ENCODE measurements at regions not wholly inside any gene's neighbourhood (a gene's known extent, or its start where the extent isn't known, plus 50 kb on each side); places are given as distances from the start of the nearest gene placed in this dataset.
"Not testable (repeated sequence)": the region's sequence is repeated elsewhere in the genome, so short reads cannot be mapped to it uniquely, and the experiment has no call there.

GRCh38 chr2:62410015-62410453, 96.0 kb downstream of the TMEM17 start:
- DNase-seq = no peak

- DNase-seq = no peak
Measured at GRCh38 chr2:62409442-62409841, 96.6 kb downstream of the TMEM17 start.

GRCh38 chr2:62408241-62408677, 97.7 kb downstream of the TMEM17 start:
- DNase-seq = no peak

GRCh38 chr2:62407838-62408237, 98.2 kb downstream of the TMEM17 start:
- DNase-seq = no peak

GRCh38 chr2:62407401-62407800, 98.6 kb downstream of the TMEM17 start:
- no peak for DNase-seq

- no peak for DNase-seq
Measured at GRCh38 chr2:62406573-62407043, 99.4 kb downstream of the TMEM17 start.

- no peak for DNase-seq
Measured at GRCh38 chr2:62404913-62405312, 101.1 kb downstream of the TMEM17 start.

GRCh38 chr2:62402156-62402555, 103.8 kb downstream of the TMEM17 start:
- no peak for DNase-seq

- DNase-seq = no peak
Measured at GRCh38 chr2:62398356-62398755, 107.6 kb downstream of the TMEM17 start.

GRCh38 chr2:62396880-62397279, 109.1 kb downstream of the TMEM17 start:
- no peak for DNase-seq

GRCh38 chr2:62393293-62393692, 112.7 kb downstream of the TMEM17 start:
- no peak for DNase-seq

GRCh38 chr2:62391696-62392095, 114.3 kb downstream of the TMEM17 start:
- no peak for DNase-seq

- DNase-seq = not testable (repeated sequence)
Measured at GRCh38 chr2:62386378-62386777, 119.6 kb downstream of the TMEM17 start.

GRCh38 chr2:62383846-62384245, 122.1 kb downstream of the TMEM17 start:
- DNase-seq = no peak

- DNase-seq = no peak
Measured at GRCh38 chr2:62382757-62383156, 123.2 kb downstream of the TMEM17 start.

GRCh38 chr2:62382122-62382521, 123.9 kb downstream of the TMEM17 start:
- DNase-seq = no peak

GRCh38 chr2:62381656-62382055, 124.3 kb downstream of the TMEM17 start:
- DNase-seq = no peak

- DNase-seq = no peak
Measured at GRCh38 chr2:62379566-62379965, 126.4 kb downstream of the TMEM17 start.

GRCh38 chr2:62375113-62375420, 130.9 kb downstream of the TMEM17 start:
- DNase-seq = peak; percentile 97

- DNase-seq = peak; percentile 33
Measured at GRCh38 chr2:62374301-62375112, 131.5 kb downstream of the TMEM17 start.

GRCh38 chr2:62372824-62373223, 133.2 kb downstream of the TMEM17 start:
- no peak for DNase-seq

- DNase-seq = no peak
Measured at GRCh38 chr2:62370321-62371250, 135.4 kb downstream of the TMEM17 start.

GRCh38 chr2:62369541-62370202, 136.3 kb downstream of the TMEM17 start:
- no peak for DNase-seq

Data from DMS79 (cell line).